SK-N-SH (cell line): ENCODE measurements at regions not wholly inside any gene's neighbourhood (a gene's known extent, or its start where the extent isn't known, plus 50 kb on each side); places are given as distances from the start of the nearest gene placed in this dataset.

Experiments used
- CTCF ChIP-seq: fragments of 200-600 bp; sonication (generic); IDR thresholded peaks from 2 replicates; pipeline ENCODE4 v1.6.1; 2017; ENCODE audit warnings: antibody characterized with exemption, mild to moderate bottlenecking, moderate library complexity
- EP300 ChIP-seq, 2 experiments: IDR thresholded peaks; 2 replicates each; pipeline versions ENCODE4 v1.4.0 to v1.6.1; 2012; ENCODE audit warnings: borderline replicate concordance in 1 of 2, low read depth in 1 of 2, low read length in 1 of 2
- EZH2phosphoT487 ChIP-seq: fragments of 200-600 bp; sonication (generic); IDR thresholded peaks from 2 replicates; pipeline ENCODE4 v1.6.1; 2017; ENCODE audit warnings: low read depth, mixed run types, mild to moderate bottlenecking, antibody characterized with exemption, moderate library complexity, borderline replicate concordance
- MAX ChIP-seq: IDR thresholded peaks from 2 replicates; pipeline ENCODE4 v1.4.0; 2012; ENCODE audit warnings: low read depth
- NFIC ChIP-seq: IDR thresholded peaks from 2 replicates; pipeline ENCODE4 v1.4.0; 2012; ENCODE audit warnings: borderline replicate concordance
- POLR2AphosphoS5 ChIP-seq: IDR thresholded peaks from 2 replicates; pipeline ENCODE4 v1.6.1; 2012; ENCODE audit warnings: low read depth, low read length
- SIN3A ChIP-seq: IDR thresholded peaks from 2 replicates; pipeline ENCODE4 v1.6.1; 2012; ENCODE audit warnings: low read depth, mild to moderate bottlenecking, low read length, moderate library complexity, borderline replicate concordance
- TAF1 ChIP-seq: IDR thresholded peaks from 2 replicates; pipeline ENCODE4 v1.6.1; 2012; ENCODE audit warnings: low read depth, mild to moderate bottlenecking, low read length, moderate library complexity, borderline replicate concordance
- YY1 ChIP-seq: IDR thresholded peaks from 2 replicates; pipeline ENCODE4 v1.4.0; 2012; ENCODE audit warnings: low read depth, mild to moderate bottlenecking

- TF ChIP-seq NFIC (no peak), CTCF (no peak), EZH2phosphoT487 (no peak), YY1 (no peak), POLR2AphosphoS5 (no peak), MAX (no peak), TAF1 (no peak), SIN3A (no peak), EP300 (IDR thresholded peaks at IDR 0.05; ENCODE audit: borderline replicate concordance in 1 of 2, low read depth in 1 of 2, low read length in 1 of 2) (no peak)
These were observed 116.4 kb upstream of the LSM6 start for GRCh38 chr4:146059151-146059550.
